ENCODE measurements at regions not wholly inside any gene's neighbourhood (a gene's known extent, or its start where the extent isn't known, plus 50 kb on each side); places are given as distances from the start of the nearest gene placed in this dataset.

- Histone ChIP-seq H3K36me3 (replicated peaks in 1 of 2; ENCODE audit: control insufficient read depth in 1 of 2, insufficient read depth in 2 of 2, low read length in 2 of 2) (no peaks in the 10 kb centered on the region), H3K4me2 (replicated peaks; ENCODE audit: extremely low read depth, low read length, poor library complexity, severe bottlenecking) (no peak overlapping the region), H4K20me1 (ENCODE audit: insufficient read depth, low read length) (no peaks in the 10 kb centered on the region), H3K4me1 (ENCODE audit: control insufficient read depth in 1 of 2, insufficient read depth in 2 of 2, low read length in 2 of 2) (no peaks in the 10 kb centered on the region), H3K27ac (ENCODE audit: low read depth in 1 of 2, low read length in 2 of 2) (no peak overlapping the region), H3K9me3 (replicated peaks in 1 of 2; ENCODE audit: control insufficient read depth in 1 of 2, insufficient read depth in 1 of 2, low read length in 2 of 2) (peaks cover 0 to 8% of the 10 kb centered on the region in 2 donors), H3K4me3 (replicated peaks in 1 of 3; ENCODE audit: low read depth in 2 of 3, low read length in 3 of 3) (no peak overlapping the region), H2AFZ (ENCODE audit: insufficient read depth, low read depth, low read length, poor library complexity, severe bottlenecking) (no peak overlapping the region), H3K79me2 (ENCODE audit: insufficient read depth, low read length) (no peaks in the 10 kb centered on the region), H3K27me3 (ENCODE audit: control insufficient read depth in 2 of 2, insufficient read depth in 2 of 2, low read length in 2 of 2) (no peaks in the 10 kb centered on the region), H3K9ac (ENCODE audit: insufficient read depth, low read length, poor library complexity, severe bottlenecking) (no peak overlapping the region)
- Mint-ChIP-seq H3K4me1 (no peaks in the 10 kb centered on the region), H3K9me3 (peaks cover 6 to 21% (median 9%) of the 10 kb centered on the region in 7 donors), H3K27me3 (ENCODE audit: low read depth in 3 of 3) (peaks cover 0 to 5% (median 0%) of the 10 kb centered on the region in 3 donors), H3K27ac (no peak overlapping the region), H3K36me3 (peaks cover 0 to 3% of the 10 kb centered on the region in 2 donors), H3K4me3 (no peak overlapping the region)
- no peak for TF ChIP-seq CTCF (IDR thresholded peaks at IDR 0.05)
- intact Hi-C loops (cut with micrococcal nuclease), result loop anchor here in 1 of 2 donors (10.0 kb wide), 1 partner anchor 96 kb away; no protein-coding TSS in a partner anchor
- WGBS (ENCODE audit: insufficient coverage), result no CpG with 5 or more reads among the region's 4 CpGs
- no peak for DNase-seq
These were observed 175.1 kb downstream of the SLC38A4 start for GRCh38 chr12:46650688-46651087.

GRCh38 chr12:46649433-46649832 lies 176.4 kb downstream of the SLC38A4 start:
- Histone ChIP-seq H3K27me3 (ENCODE audit: control insufficient read depth in 2 of 2, insufficient read depth in 2 of 2, low read length in 2 of 2) (no peaks in the 10 kb centered on the region), H3K9ac (ENCODE audit: insufficient read depth, low read length, poor library complexity, severe bottlenecking) (no peak overlapping the region), H2AFZ (ENCODE audit: insufficient read depth, low read depth, low read length, poor library complexity, severe bottlenecking) (no peak overlapping the region), H3K4me1 (ENCODE audit: control insufficient read depth in 1 of 2, insufficient read depth in 2 of 2, low read length in 2 of 2) (no peaks in the 10 kb centered on the region), H3K4me2 (replicated peaks; ENCODE audit: extremely low read depth, low read length, poor library complexity, severe bottlenecking) (no peak overlapping the region), H3K4me3 (replicated peaks in 1 of 3; ENCODE audit: low read depth in 2 of 3, low read length in 3 of 3) (no peak overlapping the region), H3K27ac (ENCODE audit: low read depth in 1 of 2, low read length in 2 of 2) (no peak overlapping the region), H3K79me2 (ENCODE audit: insufficient read depth, low read length) (no peaks in the 10 kb centered on the region), H3K9me3 (replicated peaks in 1 of 2; ENCODE audit: control insufficient read depth in 1 of 2, insufficient read depth in 1 of 2, low read length in 2 of 2) (peaks cover 0 to 8% of the 10 kb centered on the region in 2 donors), H4K20me1 (ENCODE audit: insufficient read depth, low read length) (no peaks in the 10 kb centered on the region), H3K36me3 (replicated peaks in 1 of 2; ENCODE audit: control insufficient read depth in 1 of 2, insufficient read depth in 2 of 2, low read length in 2 of 2) (no peaks in the 10 kb centered on the region)
- intact Hi-C loops (cut with micrococcal nuclease), result no loop called here
- no peak overlapping the region for H3K27ac Mint-ChIP-seq
- no peak for TF ChIP-seq CTCF (IDR thresholded peaks at IDR 0.05)
- peaks cover 0 to 3% of the 10 kb centered on the region in 2 donors for H3K36me3 Mint-ChIP-seq
- no peak for DNase-seq
- no peak overlapping the region for H3K4me3 Mint-ChIP-seq
- no CpG with 5 or more reads among the region's 4 CpGs for WGBS (ENCODE audit: insufficient coverage)
- H3K27me3 Mint-ChIP-seq (ENCODE audit: low read depth in 3 of 3), result peaks cover 0 to 5% (median 0%) of the 10 kb centered on the region in 3 donors
- H3K4me1 Mint-ChIP-seq, result no peaks in the 10 kb centered on the region
- peaks cover 6 to 20% (median 10%) of the 10 kb centered on the region in 7 donors for H3K9me3 Mint-ChIP-seq

Measured in CD14-positive monocyte (primary cell).